ENCODE measurements at regions not wholly inside any gene's neighbourhood (a gene's known extent, or its start where the extent isn't known, plus 50 kb on each side); places are given as distances from the start of the nearest gene placed in this dataset.

- Histone ChIP-seq H3K4me1 (ENCODE audit: control insufficient read depth in 2 of 2, insufficient read depth in 2 of 2, low read length in 2 of 2) (no peaks in the 10 kb centered on the region), H3K9ac (ENCODE audit: low read depth in 1 of 2, low read length in 2 of 2) (no peak overlapping the region), H3K4me3 (ENCODE audit: low read length in 2 of 2) (no peak overlapping the region), H3K27ac (ENCODE audit: low read depth in 2 of 2, low read length in 2 of 2) (no peak overlapping the region), H3K27me3 (ENCODE audit: control insufficient read depth in 2 of 2, insufficient read depth in 2 of 2, low read length in 2 of 2) (no peaks in the 10 kb centered on the region), H3K9me3 (ENCODE audit: control insufficient read depth in 2 of 2, low read length in 2 of 2) (no peaks in the 10 kb centered on the region), H3K36me3 (ENCODE audit: control insufficient read depth in 2 of 2, insufficient read depth in 2 of 2, low read length in 2 of 2) (no peaks in the 10 kb centered on the region)
Measured at GRCh38 chr10:44473146-44473545, 88.2 kb upstream of the CXCL12 start.

- Histone ChIP-seq H3K4me3 (ENCODE audit: low read length in 2 of 2) (no peak overlapping the region), H3K9me3 (ENCODE audit: control insufficient read depth in 2 of 2, low read length in 2 of 2) (no peaks in the 10 kb centered on the region), H3K27me3 (ENCODE audit: control insufficient read depth in 2 of 2, insufficient read depth in 2 of 2, low read length in 2 of 2) (no peaks in the 10 kb centered on the region), H3K4me1 (ENCODE audit: control insufficient read depth in 2 of 2, insufficient read depth in 2 of 2, low read length in 2 of 2) (no peaks in the 10 kb centered on the region), H3K27ac (ENCODE audit: low read depth in 2 of 2, low read length in 2 of 2) (no peak overlapping the region), H3K9ac (ENCODE audit: low read depth in 1 of 2, low read length in 2 of 2) (no peak overlapping the region), H3K36me3 (ENCODE audit: control insufficient read depth in 2 of 2, insufficient read depth in 2 of 2, low read length in 2 of 2) (no peaks in the 10 kb centered on the region)
Measured at GRCh38 chr10:44476409-44477045, 91.6 kb upstream of the CXCL12 start.

GRCh38 chr10:44477046-44477425, 92.1 kb upstream of the CXCL12 start:
- H3K9ac ChIP-seq (ENCODE audit: low read depth in 1 of 2, low read length in 2 of 2) = no peak overlapping the region
- H3K4me3 ChIP-seq (ENCODE audit: low read length in 2 of 2) = no peak overlapping the region
- no peak overlapping the region for H3K27ac ChIP-seq (ENCODE audit: low read depth in 2 of 2, low read length in 2 of 2)
- H3K4me1 ChIP-seq (ENCODE audit: control insufficient read depth in 2 of 2, insufficient read depth in 2 of 2, low read length in 2 of 2) = no peaks in the 10 kb centered on the region
- no peaks in the 10 kb centered on the region for H3K27me3 ChIP-seq (ENCODE audit: control insufficient read depth in 2 of 2, insufficient read depth in 2 of 2, low read length in 2 of 2)
- H3K9me3 ChIP-seq (ENCODE audit: control insufficient read depth in 2 of 2, low read length in 2 of 2) = no peaks in the 10 kb centered on the region
- H3K36me3 ChIP-seq (ENCODE audit: control insufficient read depth in 2 of 2, insufficient read depth in 2 of 2, low read length in 2 of 2) = no peaks in the 10 kb centered on the region

- Histone ChIP-seq H3K36me3 (ENCODE audit: control insufficient read depth in 2 of 2, insufficient read depth in 2 of 2, low read length in 2 of 2) (no peaks in the 10 kb centered on the region), H3K9ac (ENCODE audit: low read depth in 1 of 2, low read length in 2 of 2) (no peak overlapping the region), H3K27ac (ENCODE audit: low read depth in 2 of 2, low read length in 2 of 2) (no peak overlapping the region), H3K4me3 (ENCODE audit: low read length in 2 of 2) (no peak overlapping the region), H3K27me3 (ENCODE audit: control insufficient read depth in 2 of 2, insufficient read depth in 2 of 2, low read length in 2 of 2) (no peaks in the 10 kb centered on the region), H3K9me3 (ENCODE audit: control insufficient read depth in 2 of 2, low read length in 2 of 2) (no peaks in the 10 kb centered on the region), H3K4me1 (ENCODE audit: control insufficient read depth in 2 of 2, insufficient read depth in 2 of 2, low read length in 2 of 2) (no peaks in the 10 kb centered on the region)
Measured at GRCh38 chr10:44478040-44478439, 93.1 kb upstream of the CXCL12 start.

- Histone ChIP-seq H3K4me1 (ENCODE audit: control insufficient read depth in 2 of 2, insufficient read depth in 2 of 2, low read length in 2 of 2) (no peaks in the 10 kb centered on the region), H3K4me3 (ENCODE audit: low read length in 2 of 2) (no peak overlapping the region), H3K9ac (ENCODE audit: low read depth in 1 of 2, low read length in 2 of 2) (no peak overlapping the region), H3K36me3 (ENCODE audit: control insufficient read depth in 2 of 2, insufficient read depth in 2 of 2, low read length in 2 of 2) (no peaks in the 10 kb centered on the region), H3K27me3 (ENCODE audit: control insufficient read depth in 2 of 2, insufficient read depth in 2 of 2, low read length in 2 of 2) (no peaks in the 10 kb centered on the region), H3K27ac (ENCODE audit: low read depth in 2 of 2, low read length in 2 of 2) (no peak overlapping the region), H3K9me3 (ENCODE audit: control insufficient read depth in 2 of 2, low read length in 2 of 2) (no peaks in the 10 kb centered on the region)
Measured at GRCh38 chr10:44478876-44479705, 94.2 kb upstream of the CXCL12 start.

- Histone ChIP-seq H3K27ac (ENCODE audit: low read depth in 2 of 2, low read length in 2 of 2) (no peak overlapping the region), H3K36me3 (ENCODE audit: control insufficient read depth in 2 of 2, insufficient read depth in 2 of 2, low read length in 2 of 2) (no peaks in the 10 kb centered on the region), H3K4me1 (ENCODE audit: control insufficient read depth in 2 of 2, insufficient read depth in 2 of 2, low read length in 2 of 2) (no peaks in the 10 kb centered on the region), H3K9me3 (ENCODE audit: control insufficient read depth in 2 of 2, low read length in 2 of 2) (no peaks in the 10 kb centered on the region), H3K9ac (ENCODE audit: low read depth in 1 of 2, low read length in 2 of 2) (no peak overlapping the region), H3K4me3 (ENCODE audit: low read length in 2 of 2) (no peak overlapping the region), H3K27me3 (ENCODE audit: control insufficient read depth in 2 of 2, insufficient read depth in 2 of 2, low read length in 2 of 2) (no peaks in the 10 kb centered on the region)
Measured at GRCh38 chr10:44492678-44493077, 107.8 kb upstream of the CXCL12 start.

GRCh38 chr10:44498222-44498621, 113.3 kb upstream of the CXCL12 start:
- Histone ChIP-seq H3K9me3 (ENCODE audit: control insufficient read depth in 2 of 2, low read length in 2 of 2) (no peaks in the 10 kb centered on the region), H3K9ac (ENCODE audit: low read depth in 1 of 2, low read length in 2 of 2) (no peak overlapping the region), H3K27ac (ENCODE audit: low read depth in 2 of 2, low read length in 2 of 2) (no peak overlapping the region), H3K36me3 (ENCODE audit: control insufficient read depth in 2 of 2, insufficient read depth in 2 of 2, low read length in 2 of 2) (no peaks in the 10 kb centered on the region), H3K4me1 (ENCODE audit: control insufficient read depth in 2 of 2, insufficient read depth in 2 of 2, low read length in 2 of 2) (no peaks in the 10 kb centered on the region), H3K27me3 (ENCODE audit: control insufficient read depth in 2 of 2, insufficient read depth in 2 of 2, low read length in 2 of 2) (no peaks in the 10 kb centered on the region), H3K4me3 (ENCODE audit: low read length in 2 of 2) (no peak overlapping the region)

GRCh38 chr10:44500451-44500850, 115.6 kb upstream of the CXCL12 start:
- Histone ChIP-seq H3K9ac (ENCODE audit: low read depth in 1 of 2, low read length in 2 of 2) (no peak overlapping the region), H3K9me3 (ENCODE audit: control insufficient read depth in 2 of 2, low read length in 2 of 2) (no peaks in the 10 kb centered on the region), H3K27ac (ENCODE audit: low read depth in 2 of 2, low read length in 2 of 2) (no peak overlapping the region), H3K36me3 (ENCODE audit: control insufficient read depth in 2 of 2, insufficient read depth in 2 of 2, low read length in 2 of 2) (no peaks in the 10 kb centered on the region), H3K4me1 (ENCODE audit: control insufficient read depth in 2 of 2, insufficient read depth in 2 of 2, low read length in 2 of 2) (no peaks in the 10 kb centered on the region), H3K4me3 (ENCODE audit: low read length in 2 of 2) (no peak overlapping the region), H3K27me3 (ENCODE audit: control insufficient read depth in 2 of 2, insufficient read depth in 2 of 2, low read length in 2 of 2) (no peaks in the 10 kb centered on the region)

GRCh38 chr10:44506386-44506785, 121.5 kb upstream of the CXCL12 start:
- Histone ChIP-seq H3K9ac (ENCODE audit: low read depth in 1 of 2, low read length in 2 of 2) (no peak overlapping the region), H3K4me3 (ENCODE audit: low read length in 2 of 2) (no peak overlapping the region), H3K27me3 (ENCODE audit: control insufficient read depth in 2 of 2, insufficient read depth in 2 of 2, low read length in 2 of 2) (no peaks in the 10 kb centered on the region), H3K9me3 (ENCODE audit: control insufficient read depth in 2 of 2, low read length in 2 of 2) (no peaks in the 10 kb centered on the region), H3K4me1 (ENCODE audit: control insufficient read depth in 2 of 2, insufficient read depth in 2 of 2, low read length in 2 of 2) (no peaks in the 10 kb centered on the region), H3K36me3 (ENCODE audit: control insufficient read depth in 2 of 2, insufficient read depth in 2 of 2, low read length in 2 of 2) (no peaks in the 10 kb centered on the region), H3K27ac (ENCODE audit: low read depth in 2 of 2, low read length in 2 of 2) (no peak overlapping the region)

- H3K27ac ChIP-seq (ENCODE audit: low read depth in 2 of 2, low read length in 2 of 2) = no peak overlapping the region
- no peaks in the 10 kb centered on the region for H3K9me3 ChIP-seq (ENCODE audit: control insufficient read depth in 2 of 2, low read length in 2 of 2)
- H3K36me3 ChIP-seq (ENCODE audit: control insufficient read depth in 2 of 2, insufficient read depth in 2 of 2, low read length in 2 of 2) = no peaks in the 10 kb centered on the region
- H3K9ac ChIP-seq (ENCODE audit: low read depth in 1 of 2, low read length in 2 of 2) = no peak overlapping the region
- H3K4me1 ChIP-seq (ENCODE audit: control insufficient read depth in 2 of 2, insufficient read depth in 2 of 2, low read length in 2 of 2) = no peaks in the 10 kb centered on the region
- H3K27me3 ChIP-seq (ENCODE audit: control insufficient read depth in 2 of 2, insufficient read depth in 2 of 2, low read length in 2 of 2) = no peaks in the 10 kb centered on the region
- H3K4me3 ChIP-seq (ENCODE audit: low read length in 2 of 2) = no peak overlapping the region
Measured at GRCh38 chr10:44510379-44511115, 125.7 kb upstream of the CXCL12 start.
